ENCODE measurements at regions not wholly inside any gene's neighbourhood (a gene's known extent, or its start where the extent isn't known, plus 50 kb on each side); places are given as distances from the start of the nearest gene placed in this dataset.
"Not testable (repeated sequence)": the region's sequence is repeated elsewhere in the genome, so short reads cannot be mapped to it uniquely, and the experiment has no call there.

DNA sequence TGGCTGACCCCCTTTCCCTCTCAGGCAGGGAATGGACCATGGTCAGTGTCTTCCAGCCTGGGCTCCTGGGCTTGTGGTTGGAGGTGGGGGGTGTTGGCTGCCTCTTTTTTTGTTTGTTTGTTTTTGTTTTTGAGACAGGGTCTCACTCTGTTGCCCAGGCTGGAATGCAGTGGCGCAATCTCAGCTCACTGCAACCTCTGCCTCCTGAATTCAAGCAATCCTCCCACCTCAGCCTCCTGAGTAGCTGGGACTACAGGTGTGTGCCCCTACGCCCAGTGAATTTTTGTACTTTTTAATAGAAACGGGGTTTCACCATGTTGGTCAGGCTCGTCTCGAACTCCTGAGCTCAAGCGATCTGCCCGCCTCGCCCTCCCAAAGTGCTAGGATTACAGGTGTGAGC is 465.8 kb downstream of the STK39 start:
- TF ChIP-seq, protein P1, sequence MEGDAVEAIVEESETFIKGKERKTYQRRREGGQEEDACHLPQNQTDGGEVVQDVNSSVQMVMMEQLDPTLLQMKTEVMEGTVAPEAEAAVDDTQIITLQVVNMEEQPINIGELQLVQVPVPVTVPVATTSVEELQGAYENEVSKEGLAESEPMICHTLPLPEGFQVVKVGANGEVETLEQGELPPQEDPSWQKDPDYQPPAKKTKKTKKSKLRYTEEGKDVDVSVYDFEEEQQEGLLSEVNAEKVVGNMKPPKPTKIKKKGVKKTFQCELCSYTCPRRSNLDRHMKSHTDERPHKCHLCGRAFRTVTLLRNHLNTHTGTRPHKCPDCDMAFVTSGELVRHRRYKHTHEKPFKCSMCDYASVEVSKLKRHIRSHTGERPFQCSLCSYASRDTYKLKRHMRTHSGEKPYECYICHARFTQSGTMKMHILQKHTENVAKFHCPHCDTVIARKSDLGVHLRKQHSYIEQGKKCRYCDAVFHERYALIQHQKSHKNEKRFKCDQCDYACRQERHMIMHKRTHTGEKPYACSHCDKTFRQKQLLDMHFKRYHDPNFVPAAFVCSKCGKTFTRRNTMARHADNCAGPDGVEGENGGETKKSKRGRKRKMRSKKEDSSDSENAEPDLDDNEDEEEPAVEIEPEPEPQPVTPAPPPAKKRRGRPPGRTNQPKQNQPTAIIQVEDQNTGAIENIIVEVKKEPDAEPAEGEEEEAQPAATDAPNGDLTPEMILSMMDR (IDR thresholded peaks at IDR 0.05) = not testable (repeated sequence)
- TF ChIP-seq POLR2A (IDR thresholded peaks at IDR 0.05) = not testable (repeated sequence)
